ENCODE measurements at regions not wholly inside any gene's neighbourhood (a gene's known extent, or its start where the extent isn't known, plus 50 kb on each side); places are given as distances from the start of the nearest gene placed in this dataset.

DNA sequence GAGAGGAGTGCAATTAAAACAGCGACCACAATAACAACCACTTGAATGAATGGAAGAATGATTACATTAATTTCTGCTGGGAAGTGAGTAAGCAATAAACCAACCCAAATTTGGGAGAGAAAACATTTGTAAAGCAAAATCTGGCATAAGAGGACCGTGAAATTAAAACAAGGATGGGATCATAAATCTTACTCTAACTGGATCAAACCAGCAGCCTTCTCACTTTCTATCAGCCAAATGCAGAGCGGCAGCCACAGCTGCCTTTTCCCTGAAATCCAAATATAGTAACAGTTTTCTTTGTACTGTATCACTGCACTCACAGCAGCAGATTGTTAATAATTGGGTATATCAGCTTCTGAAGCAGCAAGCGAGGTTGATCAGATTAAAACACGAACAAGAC lies 245.2 kb upstream of the REG3G start:
- TF ChIP-seq POLR2A (IDR thresholded peaks at IDR 0.05) = no peak
- TF ChIP-seq, protein P1, sequence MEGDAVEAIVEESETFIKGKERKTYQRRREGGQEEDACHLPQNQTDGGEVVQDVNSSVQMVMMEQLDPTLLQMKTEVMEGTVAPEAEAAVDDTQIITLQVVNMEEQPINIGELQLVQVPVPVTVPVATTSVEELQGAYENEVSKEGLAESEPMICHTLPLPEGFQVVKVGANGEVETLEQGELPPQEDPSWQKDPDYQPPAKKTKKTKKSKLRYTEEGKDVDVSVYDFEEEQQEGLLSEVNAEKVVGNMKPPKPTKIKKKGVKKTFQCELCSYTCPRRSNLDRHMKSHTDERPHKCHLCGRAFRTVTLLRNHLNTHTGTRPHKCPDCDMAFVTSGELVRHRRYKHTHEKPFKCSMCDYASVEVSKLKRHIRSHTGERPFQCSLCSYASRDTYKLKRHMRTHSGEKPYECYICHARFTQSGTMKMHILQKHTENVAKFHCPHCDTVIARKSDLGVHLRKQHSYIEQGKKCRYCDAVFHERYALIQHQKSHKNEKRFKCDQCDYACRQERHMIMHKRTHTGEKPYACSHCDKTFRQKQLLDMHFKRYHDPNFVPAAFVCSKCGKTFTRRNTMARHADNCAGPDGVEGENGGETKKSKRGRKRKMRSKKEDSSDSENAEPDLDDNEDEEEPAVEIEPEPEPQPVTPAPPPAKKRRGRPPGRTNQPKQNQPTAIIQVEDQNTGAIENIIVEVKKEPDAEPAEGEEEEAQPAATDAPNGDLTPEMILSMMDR (IDR thresholded peaks at IDR 0.05) = no peak
